NCI-H2227 (cell line): ENCODE measurements at regions not wholly inside any gene's neighbourhood (a gene's known extent, or its start where the extent isn't known, plus 50 kb on each side); places are given as distances from the start of the nearest gene placed in this dataset.
"Not testable (repeated sequence)": the region's sequence is repeated elsewhere in the genome, so short reads cannot be mapped to it uniquely, and the experiment has no call there.

Experiments
- DNase-seq: peaks from one replicate; lab custom pipeline; 2025; ENCODE audit not compliant: unreplicated experiment; lab: John Stamatoyannopoulos, UW

DNA sequence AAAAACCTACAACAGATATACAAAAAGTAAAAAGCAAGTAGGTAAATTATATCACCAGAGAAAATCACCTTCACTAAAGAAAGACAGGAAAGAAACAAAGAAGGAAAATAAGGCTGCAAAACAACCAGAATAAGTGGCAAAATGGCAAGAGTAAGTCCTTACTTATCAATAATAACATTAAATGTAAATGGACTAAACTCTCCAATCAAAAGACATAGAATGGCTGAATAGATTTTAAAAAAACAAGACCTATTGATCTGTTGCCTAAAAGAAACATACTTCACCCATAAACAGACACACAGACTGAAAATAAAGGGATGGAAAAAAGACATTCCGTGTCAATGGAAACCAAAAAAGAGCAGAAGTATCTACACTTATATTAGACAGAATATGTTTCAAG lies 695.7 kb upstream of the FAT3 start:
- DNase-seq: no peak

DNA sequence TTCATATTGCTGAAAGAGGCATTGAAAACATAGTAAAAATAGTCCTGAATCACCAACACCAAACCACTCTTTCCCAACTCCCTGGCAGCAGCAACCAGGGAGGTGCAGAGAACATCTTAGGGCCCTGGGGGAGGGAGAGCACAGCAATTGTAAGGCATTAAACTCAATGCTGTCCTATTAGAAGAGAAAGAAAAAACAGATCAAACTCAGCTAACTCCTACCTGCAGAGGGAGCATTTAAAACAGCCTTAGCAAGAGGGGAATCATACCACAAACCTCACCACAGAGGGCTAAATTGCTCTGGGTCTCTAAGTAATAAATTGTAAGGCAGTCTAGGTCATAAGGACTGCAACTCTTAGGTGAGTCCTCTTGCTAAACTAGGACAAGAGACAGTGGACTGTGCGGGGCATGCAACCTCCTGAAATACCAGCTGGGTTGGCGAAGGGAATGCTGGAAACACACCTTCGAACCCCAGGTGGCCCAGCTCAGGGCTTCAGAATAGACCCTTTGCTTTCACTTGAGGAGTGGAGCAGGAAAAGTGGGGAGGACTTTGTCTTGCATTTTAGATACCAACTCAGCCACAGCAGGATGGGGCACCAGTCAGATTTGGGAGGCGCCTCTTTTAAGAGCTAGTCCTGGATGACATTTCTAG lies 697.1 kb upstream of the FAT3 start:
- no peak for DNase-seq

DNA sequence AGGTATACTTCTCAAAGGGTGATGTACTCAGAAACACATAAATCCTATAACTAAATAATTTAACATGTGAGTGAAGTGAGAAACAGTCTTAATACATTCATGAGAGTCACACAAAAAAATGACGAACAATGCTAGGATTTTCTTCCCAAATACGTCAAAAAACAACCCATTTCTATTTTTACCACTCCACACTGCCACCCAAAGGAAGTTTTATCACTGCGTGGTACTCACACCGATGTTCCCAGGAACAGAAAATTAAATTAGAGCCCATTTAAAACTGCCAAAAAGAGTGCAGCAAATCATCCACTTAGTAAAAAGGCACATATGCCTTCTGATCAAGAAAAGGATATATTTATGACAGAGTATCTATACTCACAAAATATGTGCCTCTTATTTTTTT lies 710.9 kb upstream of the FAT3 start:
- DNase-seq: no peak

DNA sequence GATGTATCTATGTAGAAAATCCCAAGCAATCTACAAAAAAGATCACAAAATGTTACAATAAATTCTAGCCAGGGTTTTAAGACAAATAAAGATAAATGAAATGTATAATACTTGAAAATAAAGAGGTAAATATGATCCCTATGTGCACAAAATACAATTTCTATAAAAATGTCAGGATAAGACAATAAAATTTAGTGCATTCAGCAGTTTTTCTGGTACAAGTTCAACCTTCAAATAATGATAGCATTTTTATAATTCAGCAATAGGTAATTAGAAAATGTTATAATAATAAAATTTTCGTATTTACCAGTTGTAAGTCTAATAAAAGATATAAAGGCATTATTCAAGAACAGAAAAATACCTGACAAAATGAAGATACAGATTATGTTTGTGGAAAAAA lies 726.8 kb upstream of the FAT3 start:
- no peak for DNase-seq

DNA sequence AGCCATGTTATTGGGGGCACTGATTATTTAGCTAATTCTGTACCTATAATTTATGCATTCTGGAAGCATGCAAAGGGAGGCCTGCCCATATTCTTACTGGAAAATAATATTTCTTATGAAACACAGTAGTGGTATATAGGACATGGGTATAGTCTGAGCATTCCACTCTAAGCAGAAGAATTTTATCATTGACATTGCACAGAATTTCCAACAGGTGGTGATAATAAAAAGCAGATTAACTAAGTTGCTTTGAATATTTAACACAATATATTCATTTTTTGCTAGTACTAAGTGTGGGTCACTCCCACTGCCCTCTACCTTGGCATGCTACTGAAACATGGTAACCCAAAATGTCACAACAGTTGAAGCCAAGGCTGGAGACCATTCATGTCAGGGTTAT lies 728.8 kb upstream of the FAT3 start:
- no peak for DNase-seq

DNA sequence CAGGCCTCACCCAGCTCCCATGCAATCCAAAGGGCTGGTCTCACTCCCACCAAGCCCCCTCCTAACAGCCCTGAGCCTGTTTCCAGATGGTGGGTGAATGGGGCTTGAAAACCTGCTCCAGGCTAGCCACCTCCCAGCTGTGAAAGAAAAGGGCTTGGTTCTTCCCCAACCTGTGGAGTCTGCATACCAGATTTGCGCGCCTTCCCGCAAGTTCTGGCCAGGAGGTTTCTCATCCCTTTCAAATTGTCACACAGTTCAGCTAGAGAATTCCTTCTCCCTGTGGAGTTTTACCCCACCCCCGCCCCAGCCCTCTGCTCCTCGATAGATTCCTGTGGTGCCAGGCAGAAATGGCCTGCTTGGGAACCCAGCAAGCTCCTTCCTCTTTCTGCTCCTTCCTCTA lies 734.6 kb upstream of the FAT3 start:
- no peak for DNase-seq

DNA sequence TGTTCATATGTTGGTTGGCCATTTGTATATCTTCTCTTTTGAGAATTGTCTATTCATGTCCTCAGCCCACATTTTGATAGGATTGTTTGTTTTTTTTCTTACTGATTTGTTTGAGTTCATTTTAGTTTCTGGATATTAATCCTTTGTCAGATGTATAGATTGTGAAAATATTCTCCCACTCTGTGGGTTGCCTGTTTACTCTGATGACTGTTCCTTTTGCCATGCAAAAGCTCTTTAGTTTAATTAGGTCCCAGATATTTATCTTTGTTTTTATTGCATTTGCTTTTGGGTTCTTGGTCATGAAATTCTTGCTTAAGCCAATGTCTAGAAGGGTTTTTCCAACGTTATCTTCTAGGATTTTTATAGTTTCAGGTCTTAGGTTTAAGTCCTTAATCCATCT lies 740.7 kb upstream of the FAT3 start:
- not testable (repeated sequence) for DNase-seq

DNA sequence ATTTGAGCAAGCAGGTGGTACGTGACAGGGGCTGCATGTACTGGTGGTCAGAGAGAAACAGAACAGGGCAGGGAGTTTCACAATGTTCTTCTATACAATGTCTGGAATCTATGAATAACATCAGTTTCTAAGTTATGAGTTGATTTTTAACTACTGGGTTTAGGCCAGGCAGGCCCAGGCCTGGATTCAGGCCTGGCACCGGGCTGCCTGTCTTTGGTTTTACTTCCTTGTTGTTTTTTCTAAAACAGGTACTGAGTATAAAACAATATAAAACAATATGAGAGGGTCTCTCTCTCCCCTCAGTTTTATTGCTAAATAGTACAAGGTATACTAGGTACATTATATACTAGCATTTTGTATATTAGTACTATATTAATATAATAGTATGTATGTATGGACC lies 742.7 kb upstream of the FAT3 start:
- not testable (repeated sequence) for DNase-seq

DNA sequence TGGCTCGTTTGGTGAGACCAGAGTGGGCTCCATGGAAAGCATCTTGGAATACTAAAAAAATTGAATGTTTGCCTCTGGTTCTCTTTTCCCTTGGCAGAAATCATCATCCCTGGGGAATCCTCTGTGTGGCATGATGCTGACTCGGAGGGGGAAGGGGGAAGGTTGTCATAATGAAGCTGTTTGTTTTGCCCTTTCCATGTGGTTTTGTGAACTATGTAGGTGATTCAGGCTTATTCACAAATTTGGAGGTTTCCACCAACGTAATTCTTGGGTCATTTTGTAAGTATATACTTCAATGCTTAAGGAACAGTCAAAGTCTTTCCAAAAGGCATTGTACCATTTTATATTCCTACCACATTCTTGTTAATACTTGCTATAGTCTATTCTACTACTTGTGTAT lies 754.0 kb upstream of the FAT3 start:
- DNase-seq: no peak

DNA sequence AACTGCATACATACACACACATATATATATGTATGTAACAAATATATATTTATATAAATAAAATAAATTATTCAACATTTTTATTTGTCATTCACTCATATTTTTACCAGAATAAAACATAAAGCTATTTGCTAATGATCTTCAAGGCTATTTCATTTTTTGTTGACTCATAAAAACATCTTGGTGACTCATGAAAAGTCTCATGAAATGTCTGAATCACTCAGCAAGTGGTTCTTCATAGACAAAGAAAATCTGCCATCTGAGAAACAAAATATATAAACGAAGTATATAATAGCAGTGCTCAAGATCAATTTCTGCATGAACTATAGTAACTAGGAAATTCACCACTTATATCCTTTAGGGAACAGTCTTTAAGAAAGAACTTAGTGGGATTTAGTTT lies 764.8 kb upstream of the FAT3 start:
- no peak for DNase-seq

DNA sequence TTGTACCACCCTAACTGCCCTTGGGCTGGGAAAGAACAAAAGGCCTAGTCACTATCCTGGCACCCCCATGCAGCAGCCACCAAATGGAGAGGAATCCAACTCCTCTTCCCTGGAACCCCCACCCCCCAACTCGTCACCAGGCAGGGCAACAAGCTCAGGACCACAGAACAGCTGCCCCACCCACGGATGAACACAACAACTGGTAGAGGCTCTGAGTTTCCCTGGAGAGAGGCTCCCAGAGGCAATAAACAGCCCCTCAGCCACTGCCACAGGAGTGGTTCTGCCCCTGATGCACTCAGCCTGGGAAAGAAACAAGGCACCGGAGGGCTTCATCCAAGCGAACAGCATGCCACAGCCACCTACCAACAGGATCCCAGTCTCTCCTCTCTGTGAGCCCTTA lies 778.4 kb upstream of the FAT3 start:
- DNase-seq: no peak

DNA sequence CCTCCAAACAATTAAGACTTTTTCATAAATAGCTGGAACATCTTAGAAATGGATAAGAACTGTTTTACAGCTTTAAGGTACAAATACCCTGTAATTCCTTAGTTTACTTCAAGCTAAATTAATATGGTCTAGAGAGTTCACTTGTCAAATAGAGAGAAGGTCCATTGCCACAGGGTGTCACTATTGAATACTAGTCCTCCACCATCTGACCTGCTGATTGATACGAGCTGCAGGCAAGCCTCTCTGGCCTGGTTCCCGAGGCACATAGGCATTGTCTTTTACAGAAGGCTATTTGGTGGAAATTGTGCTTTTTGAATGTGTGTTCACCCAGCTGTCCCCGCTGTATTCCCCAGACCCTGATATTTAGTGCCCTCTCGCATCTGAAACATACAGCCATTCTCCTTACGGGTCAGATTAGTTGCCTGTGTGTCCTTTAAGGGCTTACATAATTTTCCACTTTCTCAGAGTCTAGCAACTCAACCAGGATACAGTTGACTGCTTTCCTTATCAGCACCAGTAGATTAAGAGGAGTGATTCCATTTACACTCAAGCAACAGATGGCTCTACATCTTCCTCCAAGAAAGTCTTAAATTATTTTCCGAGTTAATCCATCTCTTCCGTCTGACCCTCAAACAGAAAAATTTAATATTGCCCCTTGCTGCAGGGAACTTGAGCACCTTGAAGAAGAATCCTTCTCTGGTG lies 788.8 kb upstream of the FAT3 start:
- DNase-seq: no peak

DNA sequence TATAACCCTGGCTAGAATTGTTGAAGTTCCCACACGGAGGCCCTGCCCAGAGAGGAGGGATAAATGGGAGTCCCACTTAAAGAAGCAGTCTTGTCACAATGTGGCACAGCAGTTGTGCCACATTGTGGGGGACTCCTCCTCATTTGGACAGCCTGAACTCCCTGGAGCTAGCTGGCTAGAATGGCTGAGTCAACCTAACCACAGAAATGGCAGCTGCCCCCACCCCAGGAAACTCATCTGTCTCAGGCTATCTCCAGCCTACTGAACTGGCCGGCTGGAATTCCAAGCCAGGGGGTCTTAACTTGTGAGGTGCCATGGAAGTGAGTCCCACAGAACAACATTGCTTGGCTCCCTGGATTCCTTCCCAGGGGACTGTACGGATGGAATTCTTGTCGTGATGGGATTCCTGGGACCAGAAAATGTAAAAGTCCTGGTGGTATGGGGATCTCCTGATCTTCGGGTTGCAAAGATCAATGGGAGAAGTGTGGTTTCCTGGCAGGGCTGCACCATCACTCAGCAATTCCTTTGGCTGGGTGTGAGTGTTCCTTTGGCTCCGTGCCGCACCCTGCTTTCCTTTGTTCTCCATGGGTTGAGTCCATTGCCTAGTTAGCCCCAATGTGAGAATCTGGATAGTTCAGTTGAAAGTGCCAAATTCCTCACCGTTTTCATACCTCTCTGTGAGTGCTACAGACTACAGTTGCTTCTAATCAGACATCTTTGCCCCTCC lies 791.2 kb upstream of the FAT3 start:
- DNase-seq: no peak

DNA sequence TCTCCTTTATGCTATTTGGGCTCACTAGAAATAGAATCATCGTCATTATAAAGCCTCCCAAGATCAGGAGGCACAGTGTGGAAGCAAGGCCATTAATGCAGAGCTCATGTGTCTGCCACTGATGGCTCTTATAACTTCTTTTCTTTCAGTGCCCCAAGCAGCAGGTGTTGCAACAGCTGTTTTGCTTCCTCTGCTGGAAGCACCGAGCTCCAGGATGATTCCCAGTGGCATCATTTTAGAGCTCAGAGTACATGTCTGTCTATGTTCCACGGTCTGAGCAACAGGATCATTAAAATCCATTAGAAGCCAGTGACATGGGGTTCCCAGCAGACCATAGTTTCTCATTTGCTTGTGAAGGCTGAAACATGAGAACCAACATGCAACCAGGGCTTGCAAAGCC lies 803.0 kb upstream of the FAT3 start:
- no peak for DNase-seq

DNA sequence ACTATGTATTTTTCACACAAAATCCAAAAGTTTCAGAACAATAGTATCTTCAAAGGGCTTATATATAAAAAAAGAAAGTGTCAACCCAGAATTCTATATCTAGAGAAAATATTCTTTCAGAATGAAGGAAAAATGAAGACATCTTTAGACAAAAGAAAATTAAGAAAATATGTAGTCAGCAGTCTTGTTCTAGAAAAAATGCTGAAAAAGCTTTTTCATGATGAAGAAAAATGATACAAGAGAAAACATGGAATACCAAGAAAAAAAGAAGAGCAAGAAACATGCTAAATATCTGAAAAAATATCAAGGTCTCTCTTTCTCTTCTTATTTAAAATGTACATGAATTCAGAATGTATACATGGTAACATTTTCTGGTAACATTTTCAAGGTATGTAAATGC lies 816.8 kb upstream of the FAT3 start:
- no peak for DNase-seq

DNA sequence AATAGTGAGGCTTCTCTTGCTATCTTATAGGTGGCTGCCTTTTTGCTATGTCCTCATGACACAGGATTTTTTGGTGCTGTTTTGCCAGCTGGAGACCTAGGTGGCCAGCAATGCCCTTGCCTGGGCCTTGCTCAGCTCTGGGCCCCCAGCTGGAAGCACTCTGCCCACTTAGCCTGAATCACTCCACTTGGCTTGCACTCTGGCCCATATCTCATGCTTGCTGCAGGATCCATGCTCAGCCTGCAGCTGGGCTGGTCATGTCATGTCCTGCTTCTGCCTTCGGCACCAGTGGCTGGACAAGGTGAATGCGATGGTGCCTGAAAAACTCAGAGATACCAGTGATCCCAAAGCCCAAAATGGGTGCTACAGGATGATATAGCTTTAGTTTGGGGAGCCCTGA lies 818.6 kb upstream of the FAT3 start:
- DNase-seq: no peak

DNA sequence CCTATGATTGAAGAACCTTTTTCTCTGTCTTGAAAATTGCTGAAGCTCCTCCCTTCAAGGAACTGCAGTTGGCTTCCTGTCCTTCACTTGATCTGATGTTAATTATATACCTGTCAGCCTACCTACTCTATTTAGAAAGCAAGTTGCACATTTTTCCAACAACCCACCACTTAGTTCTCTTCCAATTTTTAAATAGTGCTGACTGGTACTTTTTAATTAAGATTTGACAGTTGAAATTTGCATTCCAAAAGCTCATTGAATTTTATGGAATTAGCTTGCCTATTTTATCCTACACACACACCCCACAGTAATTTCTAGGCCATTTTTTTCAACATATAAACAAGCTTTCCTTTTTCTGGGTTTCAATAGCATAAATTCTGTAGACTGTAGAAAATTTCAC lies 820.3 kb upstream of the FAT3 start:
- no peak for DNase-seq

DNA sequence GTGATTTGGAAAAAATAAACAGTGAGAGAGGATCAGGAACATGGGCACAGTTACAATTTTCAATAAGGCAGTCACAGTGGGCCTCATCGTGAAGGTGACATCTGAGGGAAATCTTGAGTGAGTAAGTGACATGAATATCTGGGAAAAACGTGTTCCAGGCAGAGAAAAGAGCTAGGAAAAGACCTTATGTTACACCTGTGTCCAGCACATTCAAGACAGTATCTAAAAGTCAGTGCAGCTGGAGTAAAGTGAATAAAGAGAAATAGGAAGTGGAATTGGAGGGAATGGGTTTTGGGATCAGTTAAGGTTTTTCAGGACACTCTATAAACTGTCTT lies 827.5 kb upstream of the FAT3 start:
- no peak for DNase-seq

DNA sequence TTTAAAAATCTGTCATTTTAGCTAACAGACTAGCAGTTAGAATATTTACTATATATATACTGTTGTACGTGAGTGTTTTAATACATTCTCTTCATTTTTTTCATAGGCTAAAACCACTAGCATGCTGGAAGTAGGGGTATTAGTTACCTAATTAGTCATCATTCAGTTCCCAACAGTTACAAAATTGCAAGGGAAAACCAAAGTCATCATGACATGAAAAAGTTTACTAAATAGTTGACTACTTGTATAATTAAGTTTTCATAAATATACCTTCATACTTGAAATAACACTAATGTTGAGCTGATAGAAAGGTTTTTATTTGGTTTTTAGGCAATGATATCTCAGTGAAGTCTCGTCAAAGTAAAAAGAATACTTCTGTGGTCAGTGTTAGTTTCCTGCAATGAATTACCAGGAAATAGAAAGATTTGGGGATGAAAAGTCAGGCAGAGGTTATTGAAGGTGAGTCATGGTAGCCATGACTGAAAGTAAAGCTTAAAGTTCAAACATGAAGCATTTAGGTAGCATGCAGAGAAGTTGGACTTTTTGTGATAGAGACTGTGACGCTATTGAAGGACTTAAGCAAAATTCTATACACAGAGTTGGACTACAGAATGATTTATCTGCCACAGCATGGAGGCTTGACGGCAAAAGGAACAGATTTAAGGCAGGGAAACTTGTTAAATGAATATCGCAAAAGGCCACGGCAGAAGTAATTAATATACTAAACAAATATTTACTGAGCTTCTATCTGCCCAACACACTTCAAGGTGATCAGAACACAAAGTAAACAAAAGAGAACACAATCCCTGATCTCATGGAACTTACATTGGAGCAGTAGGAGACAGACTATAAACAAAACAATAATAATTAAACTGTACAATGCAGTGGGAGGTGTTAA lies 828.1 kb upstream of the FAT3 start:
- DNase-seq: no peak

DNA sequence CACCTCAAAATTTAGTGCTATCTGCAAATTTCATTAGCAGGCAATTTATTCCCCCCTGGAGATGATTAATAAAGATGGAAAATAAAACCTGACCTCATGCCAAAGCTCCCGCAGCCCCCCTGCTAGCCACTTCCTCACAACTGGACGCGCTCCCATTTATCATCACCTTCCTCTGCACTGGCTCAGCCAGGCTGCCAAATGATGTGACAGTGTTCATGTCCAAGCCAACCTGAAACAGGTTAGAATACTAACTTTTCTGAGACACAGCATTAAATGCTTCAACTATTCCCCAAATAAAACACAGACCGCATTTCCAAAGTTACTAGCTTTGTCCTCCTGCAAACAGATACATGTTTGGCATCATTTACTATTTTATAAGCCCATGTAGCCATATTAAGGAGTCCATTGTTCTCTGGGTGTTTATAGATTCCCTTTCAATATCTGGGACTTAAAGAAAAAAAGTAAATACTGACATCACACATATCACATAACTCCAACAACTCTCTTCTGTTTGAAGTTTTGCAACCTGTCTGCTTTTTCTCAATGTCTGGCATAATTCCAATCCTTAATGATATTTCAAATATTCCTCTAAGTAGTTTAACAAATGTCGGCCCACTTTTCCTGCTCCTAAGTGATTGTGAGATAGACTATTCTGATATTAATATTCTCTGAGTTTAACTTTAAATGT lies 829.7 kb upstream of the FAT3 start:
- no peak for DNase-seq
